ENCODE measurements at regions not wholly inside any gene's neighbourhood (a gene's known extent, or its start where the extent isn't known, plus 50 kb on each side); places are given as distances from the start of the nearest gene placed in this dataset.

- H3K27ac ChIP-seq (ENCODE audit: low read depth, low read length): no peak overlapping the region
Measured at GRCh38 chr12:98149270-98149669, 366.1 kb upstream of the TMPO start.

- WGBS, 3 donors: 76 to 89% (median 86%) methylated on average over 4 of the region's 4 CpGs
- H3K27ac ChIP-seq (ENCODE audit: low read depth, low read length): no peak overlapping the region
Measured at GRCh38 chr12:98149691-98150210, 365.6 kb upstream of the TMPO start.

DNA sequence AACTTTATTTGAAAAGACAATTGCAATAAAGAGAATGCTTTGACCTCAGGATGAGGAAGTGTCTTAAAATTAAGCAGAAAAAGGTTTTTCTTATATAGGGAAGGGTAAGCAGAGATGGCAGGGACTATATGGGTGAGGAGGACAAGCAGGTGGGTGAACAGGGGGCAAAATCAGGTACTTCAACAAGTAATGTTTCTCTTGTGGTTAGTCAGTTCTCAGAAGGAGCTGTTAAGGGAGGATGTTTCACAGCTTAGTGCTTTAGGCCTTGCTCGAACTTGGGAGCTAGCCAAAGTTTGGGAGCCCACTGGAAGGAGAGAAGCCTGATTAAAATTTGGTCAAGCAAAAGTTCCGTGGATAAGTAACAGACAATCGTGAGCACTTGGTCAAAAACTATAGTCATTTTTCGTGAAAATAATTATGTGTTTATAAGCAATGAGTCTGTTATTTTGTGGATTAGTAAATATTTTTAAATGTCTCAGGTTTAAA is 364.2 kb upstream of the TMPO start:
- no peak overlapping the region for H3K27ac ChIP-seq (ENCODE audit: low read depth, low read length)
- WGBS, 3 donors: 73 to 84% (median 81%) methylated on average over 4 of the region's 4 CpGs

DNA sequence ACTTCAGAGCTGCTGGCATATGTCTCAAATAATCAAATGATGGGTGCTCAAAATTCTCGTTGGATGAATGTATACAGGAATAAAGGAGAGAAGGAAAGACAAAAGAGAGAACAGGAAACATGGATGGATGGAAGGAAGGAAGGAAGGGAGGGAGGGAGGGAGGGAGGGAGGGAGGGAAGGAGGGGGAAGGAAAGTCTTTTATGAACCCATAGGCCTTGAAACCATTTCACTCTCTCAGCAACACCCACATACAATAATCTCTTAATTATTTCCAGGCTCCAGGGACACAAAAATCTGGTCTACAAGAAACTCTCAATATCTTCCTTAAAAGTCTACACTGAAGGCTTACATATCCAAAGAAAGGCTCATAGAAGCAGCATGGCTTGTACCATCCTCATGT is 363.4 kb upstream of the TMPO start:
- 64 to 78% (median 68%) methylated on average over 1 of the region's 1 CpG for WGBS, 3 donors
- no peak overlapping the region for H3K27ac ChIP-seq (ENCODE audit: low read depth, low read length)

DNA sequence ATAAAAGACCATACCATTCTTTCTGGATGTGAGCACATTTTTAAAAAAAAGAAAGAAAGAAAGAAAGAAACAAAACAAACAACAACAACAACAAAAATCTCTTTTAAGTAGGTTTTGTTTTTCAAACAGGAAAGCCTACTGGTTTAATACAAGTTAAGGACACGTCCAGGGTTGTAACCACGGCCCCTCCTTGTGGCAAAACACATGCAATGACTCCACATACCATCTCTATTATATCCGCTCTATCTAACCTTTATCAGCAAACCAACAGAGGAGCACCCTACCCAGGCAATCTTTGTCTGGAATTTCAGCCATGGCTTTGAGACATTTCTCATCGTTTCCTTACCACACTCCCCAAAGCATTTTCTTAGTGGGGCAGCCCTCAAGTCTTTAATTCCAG is 360.5 kb upstream of the TMPO start:
- H3K27ac ChIP-seq (ENCODE audit: low read depth, low read length): no peak overlapping the region

DNA sequence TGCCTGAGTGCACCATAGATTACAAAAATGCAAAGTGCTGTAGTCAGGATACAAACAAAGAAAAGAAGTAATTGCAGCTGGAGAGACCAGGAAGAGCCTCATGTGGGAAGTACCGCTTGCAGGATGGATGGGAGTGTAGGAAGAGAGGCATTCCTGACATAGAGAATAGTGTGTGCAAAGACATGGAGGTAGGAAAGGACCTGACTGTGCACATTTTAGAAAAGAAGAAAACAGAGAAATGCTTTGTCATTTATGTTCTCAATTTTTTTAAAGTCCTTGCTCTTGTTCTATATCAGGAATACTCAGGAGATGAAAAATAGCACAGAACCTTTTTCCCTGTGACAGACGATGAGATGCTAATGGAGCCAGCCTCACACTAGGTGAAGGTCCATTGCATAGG is 358.7 kb upstream of the TMPO start:
- no peak overlapping the region for H3K27ac ChIP-seq (ENCODE audit: low read depth, low read length)
- 86 to 89% (median 88%) methylated on average over 2 of the region's 2 CpGs for WGBS, 3 donors

More for the DNA sequence above, 360.5 kb upstream of the TMPO start:
- 14 to 24% (median 18%) methylated on average over 4 of the region's 4 CpGs for WGBS, 3 donors

DNA sequence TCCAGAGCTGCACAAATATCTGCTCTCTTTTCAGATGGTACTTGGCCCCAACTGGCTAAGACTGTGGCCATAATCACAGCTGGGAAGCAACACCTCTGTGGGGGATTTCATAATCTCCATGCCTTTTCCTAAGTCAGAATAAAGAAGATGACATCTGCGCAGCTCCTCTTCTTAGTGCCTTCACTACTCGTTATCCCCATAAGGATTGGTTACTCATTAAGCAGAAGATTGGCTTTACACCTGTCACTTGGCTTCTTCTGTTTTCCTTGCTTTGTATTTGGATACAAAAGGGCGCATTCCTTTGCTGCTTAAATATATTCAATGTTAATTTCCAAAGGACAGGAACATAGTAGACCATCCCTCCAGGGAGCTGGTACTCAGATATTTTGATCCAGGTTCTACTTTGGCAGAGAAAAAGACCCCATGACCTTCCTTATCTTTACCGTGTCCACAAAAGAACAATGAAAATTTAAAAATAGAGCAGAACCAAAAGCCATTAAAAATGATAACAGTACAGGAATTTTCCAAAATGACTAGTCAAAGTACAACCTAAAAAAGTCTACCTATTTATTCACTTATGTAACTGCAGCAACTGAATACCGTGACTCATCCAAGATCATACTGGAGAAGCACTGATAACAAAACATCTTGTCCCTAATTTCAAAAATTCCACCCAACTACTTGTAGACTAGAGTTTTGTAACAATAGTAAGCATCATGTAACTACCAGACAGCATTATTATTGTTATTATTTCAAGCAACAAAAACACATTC is 352.3 kb upstream of the TMPO start:
- 56 to 74% (median 67%) methylated on average over 5 of the region's 5 CpGs for WGBS, 3 donors
- no peak overlapping the region for H3K27ac ChIP-seq (ENCODE audit: low read depth, low read length)

DNA sequence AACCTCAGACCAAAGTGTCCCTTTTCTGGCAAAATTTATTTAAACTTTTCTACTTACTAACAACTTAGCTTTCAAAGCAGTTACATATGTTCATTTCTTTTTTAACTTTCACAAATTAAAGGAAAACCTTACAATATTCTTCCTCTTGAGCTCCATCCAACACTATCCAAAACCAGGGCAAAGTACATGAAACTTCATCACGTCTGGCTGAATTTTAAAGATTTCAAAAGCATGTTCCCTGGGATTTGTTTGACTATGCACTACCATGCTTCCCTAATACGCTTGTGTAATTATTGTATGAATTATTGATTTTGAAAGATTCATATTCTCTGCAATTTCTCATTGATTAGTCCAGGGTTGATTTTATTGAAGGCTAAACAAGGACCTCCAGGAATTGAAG is 343.1 kb upstream of the TMPO start:
- 62 to 79% (median 71%) methylated on average over 2 of the region's 2 CpGs for WGBS, 3 donors
- no peak overlapping the region for H3K27ac ChIP-seq (ENCODE audit: low read depth, low read length)

- WGBS, 3 donors: 70 to 80% (median 70%) methylated on average over 3 of the region's 3 CpGs
- no peak overlapping the region for H3K27ac ChIP-seq (ENCODE audit: low read depth, low read length)
Measured at GRCh38 chr12:98172801-98173200, 342.6 kb upstream of the TMPO start.

DNA sequence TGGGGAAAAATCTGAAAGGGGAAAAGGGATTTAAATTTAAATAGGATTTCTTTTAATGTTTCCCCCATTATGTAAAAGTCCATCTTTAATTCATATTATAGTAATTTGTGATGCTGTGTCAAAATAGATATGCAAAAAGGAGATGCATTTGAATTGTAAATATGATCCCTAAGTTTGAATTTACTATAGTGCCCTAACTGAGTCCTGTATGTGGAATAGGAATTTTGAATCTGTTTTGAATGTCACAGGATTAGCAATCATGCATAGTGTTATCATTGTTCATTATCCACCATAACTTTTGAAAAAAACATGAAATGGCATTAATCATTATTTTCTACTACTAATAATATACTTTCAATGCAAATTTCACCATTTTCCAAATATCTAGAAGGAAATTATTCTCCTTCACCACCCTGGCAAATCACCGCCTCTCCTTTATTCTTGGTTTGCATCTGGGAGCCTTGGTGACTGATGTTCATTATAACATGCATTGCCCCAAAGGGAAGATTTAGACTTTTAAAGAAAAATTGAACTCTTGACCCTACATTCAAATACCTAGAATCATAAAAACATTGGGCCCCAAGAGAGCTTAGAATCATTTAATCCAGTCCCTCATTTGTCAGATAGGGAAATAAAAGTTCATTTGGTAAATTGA is 341.5 kb upstream of the TMPO start:
- whole genome bisulfite sequencing, 3 donors: 93 to 98% (median 97%) methylated on average over 1 of the region's 1 CpG

GRCh38 chr12:98174428-98174809 is 341.0 kb upstream of the TMPO start:
- 75 to 89% (median 86%) methylated on average over 5 of the region's 5 CpGs for WGBS, 3 donors

More for the DNA sequence above, 341.5 kb upstream of the TMPO start:
- no peak overlapping the region for H3K27ac ChIP-seq (ENCODE audit: low read depth, low read length)

GRCh38 chr12:98178126-98178525 is 337.3 kb upstream of the TMPO start:
- H3K27ac ChIP-seq (ENCODE audit: low read depth, low read length): no peak overlapping the region

More at GRCh38 chr12:98174428-98174809, 341.0 kb upstream of the TMPO start:
- H3K27ac ChIP-seq (ENCODE audit: low read depth, low read length): no peak overlapping the region

DNA sequence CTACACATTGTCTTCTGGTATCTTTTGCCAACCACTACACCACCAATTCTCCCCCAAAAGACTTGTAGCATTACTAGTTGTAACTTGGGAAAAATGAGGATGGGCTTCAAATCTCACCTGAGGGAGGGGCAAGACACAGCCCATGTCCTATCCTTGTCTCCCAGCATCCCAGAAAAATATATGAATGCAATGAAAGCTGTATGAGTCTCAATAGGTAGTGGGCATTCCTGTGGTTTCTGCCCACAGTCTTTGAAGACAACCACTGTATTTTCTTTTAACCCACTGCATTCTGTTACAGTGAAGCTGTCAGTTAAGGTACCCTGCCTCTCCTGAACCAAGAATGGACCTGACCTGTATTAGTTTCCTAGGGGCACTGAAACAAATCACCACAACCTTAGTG is 336.2 kb upstream of the TMPO start:
- H3K27ac ChIP-seq (ENCODE audit: low read depth, low read length): no peak overlapping the region

DNA sequence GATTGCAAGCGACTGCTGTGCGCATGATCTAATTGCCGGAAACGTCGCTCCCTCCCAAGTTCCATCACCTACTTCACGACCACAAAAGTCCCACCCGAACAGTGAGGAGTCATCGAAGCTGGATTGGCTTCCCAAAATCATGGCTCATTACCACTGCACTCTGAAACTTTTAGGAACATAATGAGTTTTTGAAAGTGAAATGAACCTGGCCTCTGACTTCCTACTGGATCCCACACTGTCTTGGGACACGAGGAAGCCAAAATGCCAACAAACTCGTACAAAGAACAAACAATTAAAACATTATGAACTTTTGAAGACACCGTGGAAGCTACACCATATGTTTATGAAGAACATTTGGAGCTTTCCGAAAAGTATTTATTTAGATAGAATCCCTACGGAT is 334.8 kb upstream of the TMPO start:
- 80 to 87% (median 81%) methylated on average over 13 of the region's 13 CpGs for whole genome bisulfite sequencing, 3 donors
- no peak overlapping the region for H3K27ac ChIP-seq (ENCODE audit: low read depth, low read length)

GRCh38 chr12:98182821-98183220 is 332.6 kb upstream of the TMPO start:
- 82 to 93% (median 91%) methylated on average over 2 of the region's 2 CpGs for WGBS, 3 donors
- H3K27ac ChIP-seq (ENCODE audit: low read depth, low read length): no peak overlapping the region

DNA sequence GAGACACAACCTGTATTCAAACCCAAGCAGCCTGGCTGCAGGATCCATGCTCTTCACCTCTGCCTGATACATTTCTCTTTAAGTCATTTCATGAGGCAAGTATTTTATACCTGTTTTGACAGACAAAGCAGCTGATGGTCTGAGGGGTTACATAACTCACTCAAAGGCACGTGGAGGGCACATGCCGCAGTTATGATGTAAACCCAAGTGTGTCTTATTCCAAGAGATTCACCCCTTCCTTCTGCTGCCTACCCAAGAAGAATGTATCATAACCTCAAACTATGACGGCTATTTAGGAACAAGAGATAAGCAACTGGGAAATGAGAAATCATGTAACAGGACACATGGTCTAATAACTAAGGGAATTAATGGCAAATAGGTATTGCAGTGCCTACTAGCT is 329.8 kb upstream of the TMPO start:
- 54 to 59% (median 55%) methylated on average over 3 of the region's 3 CpGs for WGBS, 3 donors

GRCh38 chr12:98188650-98189077 is 326.7 kb upstream of the TMPO start:
- H3K27ac ChIP-seq (ENCODE audit: low read depth, low read length): no peak overlapping the region
- WGBS, 3 donors: 37 to 40% (median 40%) methylated on average over 5 of the region's 5 CpGs

More for the DNA sequence above, 329.8 kb upstream of the TMPO start:
- H3K27ac ChIP-seq (ENCODE audit: low read depth, low read length): no peak overlapping the region

GRCh38 chr12:98194591-98194990 is 320.8 kb upstream of the TMPO start:
- 83 to 85% (median 84%) methylated on average over 3 of the region's 3 CpGs for WGBS, 3 donors

DNA sequence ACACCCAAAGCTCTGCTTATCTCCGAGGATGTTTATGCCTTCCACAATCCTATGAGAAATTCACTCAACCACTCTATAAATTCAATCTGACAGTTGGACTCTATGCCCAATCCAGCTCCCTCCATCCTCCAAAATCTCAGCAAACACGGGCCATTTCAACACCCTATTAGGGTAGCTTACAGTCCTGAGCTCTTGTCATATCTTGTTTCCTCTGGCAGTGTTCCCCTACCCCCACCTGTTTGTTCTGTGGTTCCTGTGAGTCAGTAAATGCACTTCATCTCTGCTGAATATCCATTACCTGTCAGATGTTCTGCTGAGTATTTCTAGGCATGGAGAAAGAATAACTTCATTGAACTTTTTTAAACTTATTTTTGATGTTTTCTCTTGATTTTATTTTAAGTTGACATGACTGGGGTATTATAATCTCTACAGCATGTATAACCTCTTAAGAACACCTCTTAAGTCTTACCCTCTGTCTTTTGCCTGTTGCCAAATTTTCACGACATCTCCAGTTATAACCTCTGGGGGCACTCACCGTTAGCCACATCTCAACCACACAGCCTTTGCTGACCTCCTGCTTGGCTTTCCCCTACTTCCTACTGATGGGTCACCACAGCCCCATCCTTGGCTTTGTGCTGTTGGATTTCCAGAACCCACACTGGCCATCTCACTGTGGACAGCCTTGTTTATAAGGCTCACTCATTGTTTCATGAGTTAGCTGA is 317.0 kb upstream of the TMPO start:
- WGBS, 3 donors: 62 to 73% (median 65%) methylated on average over 4 of the region's 4 CpGs

More at GRCh38 chr12:98194591-98194990, 320.8 kb upstream of the TMPO start:
- no peak overlapping the region for H3K27ac ChIP-seq (ENCODE audit: low read depth, low read length)

More for the DNA sequence above, 317.0 kb upstream of the TMPO start:
- no peak overlapping the region for H3K27ac ChIP-seq (ENCODE audit: low read depth, low read length)
